COLO668 (cell line): ENCODE measurements at regions not wholly inside any gene's neighbourhood (a gene's known extent, or its start where the extent isn't known, plus 50 kb on each side); places are given as distances from the start of the nearest gene placed in this dataset.

Experiments used
- DNase-seq: peaks from one replicate; lab custom pipeline; 2025; ENCODE audit not compliant: unreplicated experiment; lab: John Stamatoyannopoulos, UW

- no peak for DNase-seq
These were observed 682.5 kb upstream of the CCDC179 start for GRCh38 chr11:23542816-23543215.

- no peak for DNase-seq
These were observed 683.5 kb upstream of the CCDC179 start for GRCh38 chr11:23543651-23544222.

GRCh38 chr11:23551706-23552105 lies 691.4 kb upstream of the CCDC179 start:
- no peak for DNase-seq

GRCh38 chr11:23554002-23554401 lies 693.7 kb upstream of the CCDC179 start:
- DNase-seq = no peak

GRCh38 chr11:23555085-23555484 lies 694.8 kb upstream of the CCDC179 start:
- DNase-seq = no peak

- no peak for DNase-seq
These were observed 696.0 kb upstream of the CCDC179 start for GRCh38 chr11:23556163-23556750.

- no peak for DNase-seq
These were observed 703.3 kb upstream of the CCDC179 start for GRCh38 chr11:23563591-23563990.

- DNase-seq = no peak
These were observed 704.1 kb upstream of the CCDC179 start for GRCh38 chr11:23564370-23564769.

GRCh38 chr11:23569134-23569533 lies 708.9 kb upstream of the CCDC179 start:
- DNase-seq = no peak

GRCh38 chr11:23569547-23569946 lies 709.3 kb upstream of the CCDC179 start:
- DNase-seq = no peak

- DNase-seq = no peak
These were observed 710.6 kb upstream of the CCDC179 start for GRCh38 chr11:23570828-23571227.

- no peak for DNase-seq
These were observed 713.2 kb upstream of the CCDC179 start for GRCh38 chr11:23573429-23573828.

GRCh38 chr11:23574149-23574548 lies 713.9 kb upstream of the CCDC179 start:
- DNase-seq = no peak

GRCh38 chr11:23577296-23577695 lies 717.0 kb upstream of the CCDC179 start:
- DNase-seq = no peak

GRCh38 chr11:23585416-23586104 lies 725.3 kb upstream of the CCDC179 start:
- no peak for DNase-seq

GRCh38 chr11:23586173-23586572 lies 725.9 kb upstream of the CCDC179 start:
- DNase-seq = no peak

GRCh38 chr11:23590596-23591308 lies 730.5 kb upstream of the CCDC179 start:
- DNase-seq = no peak

GRCh38 chr11:23594755-23595154 lies 734.5 kb upstream of the CCDC179 start:
- no peak for DNase-seq

GRCh38 chr11:23604966-23605365 lies 744.7 kb upstream of the CCDC179 start:
- no peak for DNase-seq

- no peak for DNase-seq
These were observed 745.9 kb upstream of the CCDC179 start for GRCh38 chr11:23606191-23606590.

GRCh38 chr11:23611726-23612125 lies 751.5 kb upstream of the CCDC179 start:
- no peak for DNase-seq

- no peak for DNase-seq
These were observed 760.3 kb upstream of the CCDC179 start for GRCh38 chr11:23620617-23621016.
